Thyroid gland (tissue), 4 donors: ENCODE measurements at regions not wholly inside any gene's neighbourhood (a gene's known extent, or its start where the extent isn't known, plus 50 kb on each side); places are given as distances from the start of the nearest gene placed in this dataset.

Experiments used
- DNase-seq, 2 donors: peaks; one replicate each; pipeline ENCODE4 v3.0.0-alpha.2; 2019
- H3K27ac ChIP-seq, 3 donors: fragments of 200-600 bp; sonication (generic); 1 replicate in 2 of 3; 2 replicates in 1 of 3; pipeline ENCODE4 v1.5.1; 2016 to 2019; ENCODE audit warnings: mild to moderate bottlenecking in 1 of 3, moderate library complexity in 1 of 3
- H3K27me3 ChIP-seq: fragments of 200-600 bp; sonication (generic); one replicate; pipeline ENCODE4 v1.5.1; 2019
- H3K36me3 ChIP-seq, 2 donors: fragments of 200-600 bp; sonication (generic); one replicate each; pipeline ENCODE4 v1.5.1; 2016 to 2019
- H3K4me1 ChIP-seq, 2 donors: fragments of 200-600 bp; sonication (generic); one replicate each; pipeline ENCODE4 v1.5.1; 2017 to 2019
- H3K4me3 ChIP-seq, 3 donors: fragments of 200-600 bp; sonication (generic); replicated peaks in 1 of 3; 1 replicate in 2 of 3; 2 replicates in 1 of 3; pipeline ENCODE4 v1.5.1; 2016; ENCODE audit warnings: mild to moderate bottlenecking in 1 of 3
- H3K9me3 ChIP-seq: fragments of 200-600 bp; sonication (generic); one replicate; pipeline ENCODE4 v1.5.1; 2017
- CTCF ChIP-seq, 6 experiments: fragments of 200-600 bp in 3 of 6; fragments of 450-650 bp in 3 of 6; sonication (generic) in 3 of 6; IDR thresholded peaks; one replicate each; pipeline ENCODE4 v1.5.1; 2016 to 2019; ENCODE audit warnings: antibody characterized with exemption in 6 of 6, mild to moderate bottlenecking in 2 of 6, inconsistent platforms in 1 of 6, moderate library complexity in 1 of 6
- POLR2A ChIP-seq, 2 donors: fragments of 450-650 bp; IDR thresholded peaks; one replicate each; pipeline ENCODE4 v1.6.1; 2017; ENCODE audit warnings: antibody characterized with exemption in 2 of 2, mild to moderate bottlenecking in 2 of 2, moderate library complexity in 1 of 2
- WGBS, 2 donors: methylation state at CpG; one replicate each; pipeline ENCODE4 v1.1.5; 2017; 5-methylcytosine and 5-hydroxymethylcytosine counted together
- intact Hi-C: fragments of 100-400 bp; cut with DNase I; formaldehyde crosslinking; loops from one replicate; pipeline ENCODE4 v1.15.1; 2023

DNA sequence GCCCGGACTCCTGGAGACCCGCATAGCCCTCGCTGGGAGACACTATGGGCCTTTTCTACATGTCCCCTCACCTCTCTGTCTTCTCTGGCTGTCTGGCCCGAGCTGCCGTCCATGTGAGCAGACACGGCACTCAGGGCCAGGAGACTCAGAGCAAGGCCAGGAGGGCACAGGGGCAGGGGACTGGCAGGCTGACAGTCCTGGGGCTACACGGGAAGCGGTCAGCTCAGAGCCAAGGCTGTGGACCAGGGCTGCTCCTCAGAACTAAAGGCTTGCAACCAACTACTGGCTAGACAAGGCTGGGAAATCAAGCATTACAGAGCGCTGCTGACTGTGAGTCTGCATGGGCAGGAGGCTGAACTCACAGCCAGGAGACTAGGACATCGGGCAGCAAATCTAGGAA is 56.1 kb upstream of the CDON start:
- peak in 1 of 2 donors; percentile 26 for TF ChIP-seq POLR2A (IDR thresholded peaks at IDR 0.05)
- no peak for TF ChIP-seq CTCF (IDR thresholded peaks at IDR 0.05)
- Histone ChIP-seq H3K36me3 (no peaks in the 10 kb centered on the region), H3K27ac (peak overlapping the region; percentile 1 to 74 (median 55)), H3K4me1 (peaks cover 35 to 51% of the 10 kb centered on the region in 2 donors), H3K9me3 (no peaks in the 10 kb centered on the region), H3K4me3 (no peak overlapping the region), H3K27me3 (no peaks in the 10 kb centered on the region)
- peak; percentile 71 to 77 for DNase-seq
- WGBS, 2 donors = 49 to 52% methylated on average over 9 to 10 of the region's 10 CpGs
- intact Hi-C loops = no loop called here

- H3K36me3 ChIP-seq = no peaks in the 10 kb centered on the region
- peak overlapping the region; percentile 93 to 96 (median 95) for H3K27ac ChIP-seq
- peaks cover 52 to 75% of the 10 kb centered on the region in 2 donors for H3K4me1 ChIP-seq
- intact Hi-C loops = loop anchor here (2.0 kb wide), 1 partner anchor 53 kb away; the partner anchor contains the start of gene CDON
- TF ChIP-seq CTCF (IDR thresholded peaks at IDR 0.05) (peak in 3 of 6 experiments; percentile 27 to 34 (median 32)), POLR2A (IDR thresholded peaks at IDR 0.05) (peak in 1 of 2 donors; percentile 8)
- peak; percentile 94 for DNase-seq
- 9 to 34% methylated on average over 10 of the region's 14 CpGs for WGBS, 2 donors
- H3K4me3 ChIP-seq = no peak overlapping the region
- H3K27me3 ChIP-seq = no peaks in the 10 kb centered on the region
- no peaks in the 10 kb centered on the region for H3K9me3 ChIP-seq
Observed at GRCh38 chr11:126115816-126116331, 53.2 kb upstream of the CDON start.

DNA sequence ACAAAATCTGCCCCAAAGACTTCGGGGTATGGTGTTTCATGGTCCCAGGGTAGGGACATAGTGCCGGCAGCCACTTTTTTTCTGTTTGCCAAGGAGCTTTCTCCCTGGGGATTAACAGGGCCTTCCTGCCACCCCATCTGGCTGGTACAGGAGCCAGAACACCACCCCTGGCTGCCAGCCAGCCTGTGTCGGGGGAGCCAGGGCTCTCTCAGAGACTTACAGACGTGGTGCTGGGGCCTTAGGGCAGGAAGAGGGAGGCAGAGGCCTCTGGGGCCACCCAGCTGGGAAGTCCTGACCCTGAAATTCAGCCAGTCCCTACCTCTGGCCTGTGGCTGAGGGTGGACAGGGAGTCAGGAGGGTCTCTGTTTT is 52.4 kb upstream of the CDON start:
- peak overlapping the region; percentile 93 to 96 (median 95) for H3K27ac ChIP-seq
- peak; percentile 95 for DNase-seq
- H3K36me3 ChIP-seq = no peaks in the 10 kb centered on the region
- H3K4me1 ChIP-seq = peaks cover 52 to 81% of the 10 kb centered on the region in 2 donors
- TF ChIP-seq POLR2A (IDR thresholded peaks at IDR 0.05) (peak in 1 of 2 donors; percentile 22), CTCF (IDR thresholded peaks at IDR 0.05) (no peak)
- no peaks in the 10 kb centered on the region for H3K27me3 ChIP-seq
- intact Hi-C loops = loop anchor here (2.0 kb wide), 1 partner anchor 52 kb away; the partner anchor contains the start of gene CDON
- 0 to 10% methylated on average over 1 to 4 of the region's 4 CpGs for WGBS, 2 donors
- no peak overlapping the region for H3K4me3 ChIP-seq
- no peaks in the 10 kb centered on the region for H3K9me3 ChIP-seq

GRCh38 chr11:126114486-126115126 is 51.9 kb upstream of the CDON start:
- 51 to 80% methylated on average over 3 to 5 of the region's 6 CpGs for WGBS, 2 donors
- intact Hi-C loops = loop anchor here (2.0 to 5.0 kb wide), 2 partner anchors 33 to 52 kb away; partner anchors contain the start of gene CDON
- H3K9me3 ChIP-seq = no peaks in the 10 kb centered on the region
- H3K4me1 ChIP-seq = peaks cover 52 to 85% of the 10 kb centered on the region in 2 donors
- H3K36me3 ChIP-seq = no peaks in the 10 kb centered on the region
- H3K4me3 ChIP-seq = no peak overlapping the region
- peak overlapping the region; percentile 93 to 96 (median 95) for H3K27ac ChIP-seq
- DNase-seq = peak in 1 of 2 donors; percentile 29
- H3K27me3 ChIP-seq = no peaks in the 10 kb centered on the region
- TF ChIP-seq CTCF (IDR thresholded peaks at IDR 0.05) (no peak), POLR2A (IDR thresholded peaks at IDR 0.05) (no peak)

DNA sequence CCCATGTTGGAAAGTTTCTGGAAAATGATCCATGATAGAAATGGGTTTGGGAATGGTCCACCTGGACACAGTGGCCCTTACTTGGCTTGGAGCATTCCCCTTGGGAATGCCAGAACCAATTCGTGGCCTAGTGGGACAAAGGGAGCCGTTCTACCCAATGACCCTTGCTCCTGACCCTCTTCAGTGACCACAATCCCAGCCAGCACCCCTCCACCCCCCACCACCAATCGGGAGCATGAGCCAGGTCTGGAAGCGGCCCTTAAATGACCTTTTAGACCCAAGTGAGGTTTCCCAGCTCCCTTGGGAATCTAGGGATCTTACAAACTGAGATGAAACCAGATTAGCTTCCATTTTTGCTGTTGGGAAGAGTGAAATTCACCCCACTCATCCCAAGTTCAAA is 51.3 kb upstream of the CDON start:
- no peaks in the 10 kb centered on the region for H3K36me3 ChIP-seq
- no peaks in the 10 kb centered on the region for H3K27me3 ChIP-seq
- 28 to 29% methylated on average over 4 of the region's 4 CpGs for WGBS, 2 donors
- no peak for DNase-seq
- H3K27ac ChIP-seq = peak overlapping the region; percentile 93 to 96 (median 95)
- peaks cover 49 to 81% of the 10 kb centered on the region in 2 donors for H3K4me1 ChIP-seq
- no peak overlapping the region for H3K4me3 ChIP-seq
- no peak for TF ChIP-seq CTCF (IDR thresholded peaks at IDR 0.05)
- no peaks in the 10 kb centered on the region for H3K9me3 ChIP-seq
- intact Hi-C loops = loop anchor here (2.0 to 5.0 kb wide), 2 partner anchors 33 to 51 kb away; partner anchors contain the start of gene CDON
